Thyroid gland (tissue), 4 donors: ENCODE measurements at regions not wholly inside any gene's neighbourhood (a gene's known extent, or its start where the extent isn't known, plus 50 kb on each side); places are given as distances from the start of the nearest gene placed in this dataset.

Experiments
- DNase-seq, 2 donors: peaks; one replicate each; pipeline ENCODE4 v3.0.0-alpha.2; 2019
- H3K27ac ChIP-seq, 3 donors: fragments of 200-600 bp; sonication (generic); 1 replicate in 2 of 3; 2 replicates in 1 of 3; pipeline ENCODE4 v1.5.1; 2016 to 2019; ENCODE audit warnings: mild to moderate bottlenecking in 1 of 3, moderate library complexity in 1 of 3
- H3K27me3 ChIP-seq: fragments of 200-600 bp; sonication (generic); one replicate; pipeline ENCODE4 v1.5.1; 2019
- H3K36me3 ChIP-seq, 2 donors: fragments of 200-600 bp; sonication (generic); one replicate each; pipeline ENCODE4 v1.5.1; 2016 to 2019
- H3K4me1 ChIP-seq, 2 donors: fragments of 200-600 bp; sonication (generic); one replicate each; pipeline ENCODE4 v1.5.1; 2017 to 2019
- H3K4me3 ChIP-seq, 3 donors: fragments of 200-600 bp; sonication (generic); replicated peaks in 1 of 3; 1 replicate in 2 of 3; 2 replicates in 1 of 3; pipeline ENCODE4 v1.5.1; 2016; ENCODE audit warnings: mild to moderate bottlenecking in 1 of 3
- H3K9me3 ChIP-seq: fragments of 200-600 bp; sonication (generic); one replicate; pipeline ENCODE4 v1.5.1; 2017
- POLR2A ChIP-seq, 2 donors: fragments of 450-650 bp; IDR thresholded peaks; one replicate each; pipeline ENCODE4 v1.6.1; 2017; ENCODE audit warnings: antibody characterized with exemption in 2 of 2, mild to moderate bottlenecking in 2 of 2, moderate library complexity in 1 of 2
- WGBS, 2 donors: methylation state at CpG; one replicate each; pipeline ENCODE4 v1.1.5; 2017; 5-methylcytosine and 5-hydroxymethylcytosine counted together
- intact Hi-C: fragments of 100-400 bp; cut with DNase I; formaldehyde crosslinking; loops from one replicate; pipeline ENCODE4 v1.15.1; 2023
- TF ChIP-seq, protein P1 (sequence below), 6 experiments: fragments of 200-600 bp in 3 of 6; fragments of 450-650 bp in 3 of 6; sonication (generic) in 3 of 6; IDR thresholded peaks; one replicate each; pipeline ENCODE4 v1.5.1; 2016 to 2019; ENCODE audit warnings: antibody characterized with exemption in 6 of 6, mild to moderate bottlenecking in 2 of 6, inconsistent platforms in 1 of 6, moderate library complexity in 1 of 6

DNA sequence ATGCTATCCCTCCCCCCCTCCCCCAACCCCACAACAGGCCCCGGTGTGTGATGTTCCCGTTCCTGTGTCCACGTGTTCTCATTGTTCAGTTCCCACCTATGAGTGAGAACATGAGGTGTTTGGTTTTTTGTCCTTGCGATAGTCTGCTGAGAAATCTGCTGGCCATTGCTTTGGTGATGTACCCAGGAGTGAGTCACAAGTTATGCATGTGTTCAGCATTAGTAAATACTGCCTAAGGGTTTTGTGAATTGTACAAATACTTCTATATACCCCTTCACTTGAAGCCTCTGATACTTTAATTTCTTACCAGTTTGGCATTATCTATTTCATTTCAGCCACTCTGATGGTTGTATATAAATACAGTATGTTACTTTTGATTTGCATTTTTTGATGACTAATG lies 711.3 kb upstream of the GJE1 start:
- no peak overlapping the region for H3K27ac ChIP-seq
- no peaks in the 10 kb centered on the region for H3K9me3 ChIP-seq
- intact Hi-C loops = no loop called here
- TF ChIP-seq POLR2A (IDR thresholded peaks at IDR 0.05) = no peak
- TF ChIP-seq, protein P1, sequence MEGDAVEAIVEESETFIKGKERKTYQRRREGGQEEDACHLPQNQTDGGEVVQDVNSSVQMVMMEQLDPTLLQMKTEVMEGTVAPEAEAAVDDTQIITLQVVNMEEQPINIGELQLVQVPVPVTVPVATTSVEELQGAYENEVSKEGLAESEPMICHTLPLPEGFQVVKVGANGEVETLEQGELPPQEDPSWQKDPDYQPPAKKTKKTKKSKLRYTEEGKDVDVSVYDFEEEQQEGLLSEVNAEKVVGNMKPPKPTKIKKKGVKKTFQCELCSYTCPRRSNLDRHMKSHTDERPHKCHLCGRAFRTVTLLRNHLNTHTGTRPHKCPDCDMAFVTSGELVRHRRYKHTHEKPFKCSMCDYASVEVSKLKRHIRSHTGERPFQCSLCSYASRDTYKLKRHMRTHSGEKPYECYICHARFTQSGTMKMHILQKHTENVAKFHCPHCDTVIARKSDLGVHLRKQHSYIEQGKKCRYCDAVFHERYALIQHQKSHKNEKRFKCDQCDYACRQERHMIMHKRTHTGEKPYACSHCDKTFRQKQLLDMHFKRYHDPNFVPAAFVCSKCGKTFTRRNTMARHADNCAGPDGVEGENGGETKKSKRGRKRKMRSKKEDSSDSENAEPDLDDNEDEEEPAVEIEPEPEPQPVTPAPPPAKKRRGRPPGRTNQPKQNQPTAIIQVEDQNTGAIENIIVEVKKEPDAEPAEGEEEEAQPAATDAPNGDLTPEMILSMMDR (IDR thresholded peaks at IDR 0.05) = no peak
- no peaks in the 10 kb centered on the region for H3K27me3 ChIP-seq
- no peaks in the 10 kb centered on the region for H3K4me1 ChIP-seq
- no peaks in the 10 kb centered on the region for H3K36me3 ChIP-seq
- no peak for DNase-seq
- 93% methylated on average over 4 of the region's 4 CpGs for WGBS, 2 donors
- H3K4me3 ChIP-seq = no peak overlapping the region

DNA sequence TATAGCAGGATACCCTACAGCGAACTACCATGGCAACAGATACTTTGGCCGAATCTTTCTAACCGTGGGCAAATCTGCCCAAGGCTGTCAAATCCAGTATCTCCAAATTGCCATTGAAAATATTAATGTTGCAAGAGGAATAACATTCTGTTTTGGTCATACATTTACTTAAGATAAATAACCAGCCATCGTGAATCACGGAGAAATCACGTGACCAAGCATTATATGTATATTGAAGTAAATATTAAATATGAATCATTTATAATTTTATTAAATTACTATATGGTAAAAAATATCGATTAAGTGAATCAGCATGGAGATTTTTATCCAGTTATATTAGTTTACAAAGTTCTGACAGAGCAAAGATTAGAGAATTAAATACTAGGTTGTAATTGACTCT lies 714.6 kb upstream of the GJE1 start:
- H3K4me3 ChIP-seq = no peak overlapping the region
- no peaks in the 10 kb centered on the region for H3K36me3 ChIP-seq
- no peaks in the 10 kb centered on the region for H3K27me3 ChIP-seq
- intact Hi-C loops = no loop called here
- WGBS, 2 donors = 94 to 95% methylated on average over 7 of the region's 7 CpGs
- no peaks in the 10 kb centered on the region for H3K9me3 ChIP-seq
- TF ChIP-seq, protein P1 (IDR thresholded peaks at IDR 0.05) = no peak
- no peak for TF ChIP-seq POLR2A (IDR thresholded peaks at IDR 0.05)
- no peak overlapping the region for H3K27ac ChIP-seq
- H3K4me1 ChIP-seq = no peaks in the 10 kb centered on the region
- no peak for DNase-seq

DNA sequence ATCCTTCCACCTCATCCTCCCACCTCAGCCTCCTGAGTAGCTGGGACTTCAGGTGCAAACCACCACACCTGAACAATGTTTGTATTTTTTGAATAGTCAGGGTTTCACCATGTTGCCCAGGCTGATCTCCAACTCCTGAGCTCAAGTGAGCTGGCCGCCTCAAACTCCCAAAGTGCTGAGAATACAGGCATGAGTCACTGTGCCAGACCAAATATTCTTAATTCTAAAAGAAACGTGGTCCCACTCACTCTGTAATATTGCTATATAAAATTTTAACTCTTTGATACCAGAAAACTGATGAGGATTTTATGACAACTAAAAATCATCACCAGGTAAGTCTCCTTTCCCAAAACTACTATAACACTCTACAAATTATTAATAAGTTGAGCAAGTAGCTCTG lies 716.8 kb upstream of the GJE1 start:
- H3K4me3 ChIP-seq = no peak overlapping the region
- 51 to 67% methylated on average over 2 of the region's 2 CpGs for WGBS, 2 donors
- intact Hi-C loops = no loop called here

DNA sequence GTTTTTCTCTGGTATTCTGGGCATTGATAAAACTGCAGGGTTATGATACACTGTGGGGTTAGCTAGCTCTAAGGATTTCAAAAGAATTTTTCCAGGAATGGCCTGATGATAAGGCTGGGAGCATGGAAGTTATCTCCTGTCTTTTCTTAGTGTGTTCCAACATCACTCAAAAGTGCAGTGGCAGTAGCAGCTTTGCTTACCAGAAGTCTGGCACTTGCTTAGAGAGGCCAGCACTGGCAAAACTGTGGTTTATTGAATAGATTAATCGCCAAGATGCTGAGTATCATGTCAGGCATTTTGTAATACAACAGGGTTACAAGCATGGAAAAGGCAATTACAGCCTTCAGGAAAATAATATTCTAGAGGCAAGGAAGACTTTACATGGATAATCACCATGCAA lies 719.5 kb upstream of the GJE1 start:
- intact Hi-C loops = no loop called here
- H3K27ac ChIP-seq = no peak overlapping the region
- WGBS, 2 donors = 95% methylated on average over 1 of the region's 1 CpG

More for the DNA sequence above, 716.8 kb upstream of the GJE1 start:
- Histone ChIP-seq H3K36me3 (no peaks in the 10 kb centered on the region), H3K4me1 (no peaks in the 10 kb centered on the region), H3K27ac (no peak overlapping the region), H3K9me3 (no peaks in the 10 kb centered on the region), H3K27me3 (no peaks in the 10 kb centered on the region)
- TF ChIP-seq, protein P1 (IDR thresholded peaks at IDR 0.05) = no peak
- no peak for TF ChIP-seq POLR2A (IDR thresholded peaks at IDR 0.05)
- no peak for DNase-seq

DNA sequence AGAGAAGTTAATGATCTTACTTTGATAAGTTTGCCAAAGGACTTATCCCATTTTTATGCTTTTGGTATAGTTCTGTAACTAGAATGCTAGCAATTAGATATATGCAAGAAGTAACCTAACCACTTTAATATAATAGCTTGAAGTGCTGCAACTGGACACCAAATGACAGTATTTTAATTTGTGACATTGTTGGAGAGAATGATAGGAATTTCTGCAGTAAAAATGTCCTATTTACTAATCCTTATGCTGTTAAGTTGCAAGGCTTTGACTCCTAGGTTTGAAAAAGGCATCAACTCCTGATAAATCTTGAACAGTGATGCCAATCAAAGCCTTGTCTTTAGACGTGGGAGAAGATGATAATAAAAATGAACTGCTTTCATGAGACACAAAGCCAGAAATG lies 726.0 kb upstream of the GJE1 start:
- Histone ChIP-seq H3K27ac (no peak overlapping the region), H3K36me3 (no peaks in the 10 kb centered on the region), H3K4me3 (no peak overlapping the region), H3K4me1 (peaks cover 23 to 25% of the 10 kb centered on the region in 2 donors), H3K27me3 (no peaks in the 10 kb centered on the region), H3K9me3 (no peaks in the 10 kb centered on the region)
- TF ChIP-seq, protein P1 (IDR thresholded peaks at IDR 0.05) = no peak
- TF ChIP-seq POLR2A (IDR thresholded peaks at IDR 0.05) = no peak
- WGBS, 2 donors = 76 to 81% methylated on average over 1 of the region's 1 CpG
- DNase-seq = no peak
- intact Hi-C loops = no loop called here

More for the DNA sequence above, 719.5 kb upstream of the GJE1 start:
- H3K27me3 ChIP-seq = no peaks in the 10 kb centered on the region
- no peak for DNase-seq
- H3K4me3 ChIP-seq = no peak overlapping the region
- H3K9me3 ChIP-seq = no peaks in the 10 kb centered on the region
- TF ChIP-seq, protein P1 (IDR thresholded peaks at IDR 0.05) = no peak
- no peak for TF ChIP-seq POLR2A (IDR thresholded peaks at IDR 0.05)
- no peaks in the 10 kb centered on the region for H3K4me1 ChIP-seq
- no peaks in the 10 kb centered on the region for H3K36me3 ChIP-seq
